Common myeloid progenitor, CD34-positive (primary cell): ENCODE measurements at regions not wholly inside any gene's neighbourhood (a gene's known extent, or its start where the extent isn't known, plus 50 kb on each side); places are given as distances from the start of the nearest gene placed in this dataset.
A peak's percentile ranks its signal among the peaks of the same experiment; 100 is the strongest.
"Not testable (repeated sequence)": the region's sequence is repeated elsewhere in the genome, so short reads cannot be mapped to it uniquely, and the experiment has no call there.

Experiments
- CTCF ChIA-PET: fragments of 350-600 bp; sonication (Branson Sonifier 250); formaldehyde crosslinking; loops from one replicate; lab custom pipeline; 2021; ENCODE audit warnings: antibody characterized with exemption; lab: Charles Lee
- POLR2A ChIA-PET: fragments of 350-600 bp; sonication (Branson Sonifier 250); formaldehyde crosslinking; loops from one replicate; lab custom pipeline; 2021; ENCODE audit warnings: antibody characterized with exemption; lab: Charles Lee
- DNase-seq, 3 donors: peaks; one replicate each; pipeline versions ENCODE4 v3.0.0 to v3.0.0-alpha.2; 2013
- H3K27ac ChIP-seq, 2 experiments: 1 replicate in 1 of 2; 2 replicates in 1 of 2; pipeline ENCODE4 v1.7.0; 2013; ENCODE audit warnings: inconsistent platforms in 2 of 2, low read length in 2 of 2, mild to moderate bottlenecking in 2 of 2, low read depth in 1 of 2, moderate library complexity in 1 of 2; ENCODE audit not compliant: severe bottlenecking in 2 of 2, insufficient read depth in 1 of 2, poor library complexity in 1 of 2
- H3K27me3 ChIP-seq, 5 experiments: replicated peaks in 2 of 5; 1 replicate in 3 of 5; 2 replicates in 2 of 5; pipeline versions ENCODE4 v1.6.1 to v1.7.0; 2013; ENCODE audit warnings: low read length in 4 of 5, mild to moderate bottlenecking in 2 of 5, moderate library complexity in 2 of 5, inconsistent platforms in 1 of 5; ENCODE audit not compliant: insufficient read depth in 5 of 5, control insufficient read depth in 4 of 5
- H3K36me3 ChIP-seq, 4 experiments: 1 replicate in 2 of 4; 2 replicates in 2 of 4; pipeline versions ENCODE4 v1.6.1 to v1.7.0; 2013; ENCODE audit warnings: low read length in 3 of 4, control low read depth in 1 of 4, mild to moderate bottlenecking in 1 of 4; ENCODE audit not compliant: control insufficient read depth in 4 of 4, insufficient read depth in 4 of 4
- H3K4me1 ChIP-seq, 4 experiments: 1 replicate in 3 of 4; 2 replicates in 1 of 4; pipeline versions ENCODE4 v1.6.1 to v1.7.1; 2013; ENCODE audit warnings: low read length in 3 of 4, mild to moderate bottlenecking in 3 of 4, control low read depth in 1 of 4, inconsistent platforms in 1 of 4, moderate library complexity in 1 of 4; ENCODE audit not compliant: control insufficient read depth in 4 of 4, insufficient read depth in 4 of 4; ENCODE audit errors: control extremely low read depth in 1 of 4
- H3K4me3 ChIP-seq, 7 experiments: 1 replicate in 4 of 7; 2 replicates in 3 of 7; pipeline versions ENCODE4 v1.5.1 to v1.7.0; 2013; ENCODE audit warnings: mild to moderate bottlenecking in 7 of 7, low read length in 6 of 7, moderate library complexity in 6 of 7, inconsistent platforms in 2 of 7, low read depth in 2 of 7, control low read depth in 1 of 7; ENCODE audit not compliant: insufficient read depth in 4 of 7, control insufficient read depth in 1 of 7; ENCODE audit errors: extremely low read depth in 1 of 7
- H3K9me3 ChIP-seq, 5 experiments: 1 replicate in 4 of 5; 2 replicates in 1 of 5; pipeline versions ENCODE4 v1.6.1 to v1.7.1; 2013; ENCODE audit warnings: low read length in 4 of 5, mild to moderate bottlenecking in 2 of 5, inconsistent platforms in 1 of 5, low read depth in 1 of 5, moderate library complexity in 1 of 5; ENCODE audit not compliant: control insufficient read depth in 4 of 5, insufficient read depth in 2 of 5; ENCODE audit errors: control extremely low read depth in 1 of 5
- WGBS: methylation state at CpG from one replicate; pipeline ENCODE4 v1.1.5; 2013; ENCODE audit not compliant: insufficient coverage; 5-methylcytosine and 5-hydroxymethylcytosine counted together

- H3K4me3 ChIP-seq, H3K27ac ChIP-seq, POLR2A ChIA-PET, H3K36me3 ChIP-seq, H3K9me3 ChIP-seq, H3K27me3 ChIP-seq, DNase-seq: not testable (repeated sequence)
- CTCF ChIA-PET = interaction anchor here (1.5 to 4.5 kb wide), 2 partner anchors 8 to 19 kb away, joined by 4 to 15 read pairs; no protein-coding TSS in a partner anchor
- 98% methylated on average over 5 of the region's 6 CpGs for WGBS
- peaks cover 0 to 12% (median 4%) of the 10 kb centered on the region in 4 experiments for H3K4me1 ChIP-seq
Measured at GRCh38 chr22:22376884-22377283, 131.7 kb downstream of the ZNF280B start.

- peaks cover 0 to 6% (median 0%) of the 10 kb centered on the region in 5 experiments for H3K27me3 ChIP-seq
- ChIA-PET POLR2A (no interaction called here), CTCF (interaction anchor here (1.1 to 4.5 kb wide), 4 partner anchors 9 to 45 kb away, joined by 3 to 15 read pairs (median 4); no protein-coding TSS in a partner anchor)
- DNase-seq = no peak
- H3K4me3 ChIP-seq = no peak overlapping the region
- no peak overlapping the region for H3K27ac ChIP-seq
- H3K4me1 ChIP-seq = peaks cover 0 to 12% (median 4%) of the 10 kb centered on the region in 4 experiments
- no peaks in the 10 kb centered on the region for H3K9me3 ChIP-seq
- H3K36me3 ChIP-seq = no peaks in the 10 kb centered on the region
Measured at GRCh38 chr22:22377335-22377734, 131.2 kb downstream of the ZNF280B start.

GRCh38 chr22:22378446-22379415, 129.8 kb downstream of the ZNF280B start:
- no peak overlapping the region for H3K4me3 ChIP-seq
- ChIA-PET POLR2A (no interaction called here), CTCF (interaction anchor here (1.1 to 4.5 kb wide), 6 partner anchors 7 to 44 kb away, joined by 3 to 15 read pairs (median 6); no protein-coding TSS in a partner anchor)
- H3K27me3 ChIP-seq = peaks cover 0 to 16% (median 1%) of the 10 kb centered on the region in 5 experiments
- no peak overlapping the region for H3K27ac ChIP-seq
- no peaks in the 10 kb centered on the region for H3K36me3 ChIP-seq
- DNase-seq = no peak
- no peaks in the 10 kb centered on the region for H3K9me3 ChIP-seq
- WGBS = 100% methylated on average over 3 of the region's 8 CpGs
- H3K4me1 ChIP-seq = peaks cover 0 to 12% (median 4%) of the 10 kb centered on the region in 4 experiments

GRCh38 chr22:22380098-22381030, 128.2 kb downstream of the ZNF280B start:
- H3K36me3 ChIP-seq = no peaks in the 10 kb centered on the region
- ChIA-PET CTCF (interaction anchor here (0.7 to 4.5 kb wide), 9 partner anchors 9 to 340 kb away, joined by 3 to 15 read pairs (median 4); no protein-coding TSS in a partner anchor), POLR2A (no interaction called here)
- WGBS = 56% methylated on average over 6 of the region's 11 CpGs
- peak in 2 of 3 donors; percentile 27 to 33 for DNase-seq
- H3K4me3 ChIP-seq = no peak overlapping the region
- no peak overlapping the region for H3K27ac ChIP-seq
- H3K4me1 ChIP-seq = peaks cover 0 to 9% (median 4%) of the 10 kb centered on the region in 4 experiments
- no peaks in the 10 kb centered on the region for H3K9me3 ChIP-seq
- peaks cover 0 to 24% (median 2%) of the 10 kb centered on the region in 5 experiments for H3K27me3 ChIP-seq

- H3K9me3 ChIP-seq, H3K36me3 ChIP-seq, H3K27ac ChIP-seq, DNase-seq, H3K4me3 ChIP-seq, POLR2A ChIA-PET, H3K4me1 ChIP-seq: not testable (repeated sequence)
- CTCF ChIA-PET = interaction anchor here (1.1 to 2.7 kb wide), 3 partner anchors 8 to 30 kb away, joined by 3 to 10 read pairs (median 4); no protein-coding TSS in a partner anchor
- WGBS = 60% methylated on average over 1 of the region's 2 CpGs
- peaks cover 0 to 27% (median 2%) of the 10 kb centered on the region in 5 experiments for H3K27me3 ChIP-seq
Measured at GRCh38 chr22:22381292-22381691, 127.2 kb downstream of the ZNF280B start.

- H3K27ac ChIP-seq = no peak overlapping the region
- 75% methylated on average over 2 of the region's 3 CpGs for WGBS
- no peaks in the 10 kb centered on the region for H3K36me3 ChIP-seq
- DNase-seq = no peak
- no peak overlapping the region for H3K4me3 ChIP-seq
- H3K27me3 ChIP-seq = peaks cover 0 to 31% (median 2%) of the 10 kb centered on the region in 5 experiments
- no peaks in the 10 kb centered on the region for H3K4me1 ChIP-seq
- ChIA-PET CTCF (interaction anchor here (0.8 kb wide), 1 partner anchor 10 kb away, joined by 3 read pairs; no protein-coding TSS in a partner anchor), POLR2A (no interaction called here)
- no peaks in the 10 kb centered on the region for H3K9me3 ChIP-seq
Measured at GRCh38 chr22:22384267-22384666, 124.3 kb downstream of the ZNF280B start.
